ENCODE measurements at regions not wholly inside any gene's neighbourhood (a gene's known extent, or its start where the extent isn't known, plus 50 kb on each side); places are given as distances from the start of the nearest gene placed in this dataset.
A peak's percentile ranks its signal among the peaks of the same experiment; 100 is the strongest.
"Not testable (repeated sequence)": the region's sequence is repeated elsewhere in the genome, so short reads cannot be mapped to it uniquely, and the experiment has no call there.

DNA sequence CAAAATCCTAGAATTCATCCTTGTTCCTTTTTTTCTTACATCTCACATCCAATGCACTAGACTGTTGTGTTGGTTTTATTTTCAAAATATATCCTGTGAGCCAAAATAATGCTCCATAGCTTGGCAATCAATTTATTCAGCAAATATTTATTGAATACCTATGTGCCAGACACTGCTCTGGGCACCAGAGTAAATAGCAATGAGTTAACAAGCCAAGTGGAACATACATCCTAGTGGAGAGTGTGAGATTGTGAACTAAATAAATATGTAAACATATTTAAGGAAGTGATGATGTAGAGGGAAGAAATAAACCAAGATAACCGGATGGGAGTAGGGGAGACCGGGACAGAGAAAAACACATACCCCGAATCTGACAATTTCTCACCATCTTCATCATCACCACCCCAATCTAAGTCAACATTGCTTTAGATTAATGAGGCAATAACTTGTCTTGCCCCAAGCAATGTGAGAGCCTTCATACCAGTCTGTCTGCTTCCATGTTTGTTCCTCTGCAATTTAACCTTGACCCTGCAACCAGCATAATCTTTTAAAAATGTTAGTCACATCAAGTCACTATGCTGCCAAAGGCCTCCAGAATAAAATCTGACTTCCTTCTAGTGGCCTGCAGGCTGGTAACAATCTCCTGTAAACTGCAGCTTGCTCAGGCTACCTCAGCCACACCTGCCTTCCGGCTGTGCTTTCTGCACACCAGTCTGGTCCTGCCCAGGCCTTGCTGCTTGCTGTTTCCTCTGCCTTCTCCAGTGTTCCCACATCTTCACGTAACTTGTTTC, 199.2 kb downstream of the DLEU7 start:
- no peak for DNase-seq

DNA sequence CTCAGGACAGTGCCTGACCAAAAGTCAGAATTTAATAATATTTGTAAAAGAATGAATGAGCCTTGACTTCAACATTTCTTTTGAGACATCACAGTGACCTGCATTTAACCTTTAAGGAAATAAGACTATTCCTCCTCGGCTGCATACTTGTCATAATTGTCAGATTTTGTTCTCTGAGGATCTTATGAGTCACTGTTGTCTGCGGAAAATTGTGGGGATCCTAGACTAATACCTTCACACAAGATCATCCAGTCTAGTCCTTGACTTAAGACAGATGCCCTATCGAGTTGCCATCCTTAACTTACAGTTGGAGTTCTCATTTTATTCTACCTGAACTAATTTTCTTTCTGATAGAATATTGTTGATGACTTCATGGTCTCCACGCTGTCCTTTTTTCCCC, 198.4 kb downstream of the DLEU7 start:
- DNase-seq = peak in 1 of 3 donors; percentile 71

DNA sequence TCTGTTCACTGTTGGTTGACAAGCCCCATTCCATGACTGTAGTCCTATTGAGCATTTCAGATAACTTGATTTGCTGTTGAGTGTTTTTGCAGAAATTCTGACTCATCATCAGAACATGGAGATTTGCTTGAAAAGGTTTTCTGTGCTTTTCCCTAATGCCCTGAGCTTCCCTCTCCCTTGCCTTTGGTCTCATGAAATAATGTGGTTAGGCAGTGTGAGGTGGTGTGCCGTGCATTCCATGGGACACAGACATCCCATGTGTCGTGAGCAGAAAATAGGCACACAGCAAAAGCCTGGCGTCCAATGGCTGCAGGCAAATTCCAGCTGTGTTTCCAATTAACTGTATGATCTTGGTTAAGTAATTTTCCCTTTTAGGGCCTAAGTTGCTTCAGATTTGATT, 197.4 kb downstream of the DLEU7 start:
- peak in 1 of 3 donors; percentile 41 for DNase-seq

DNA sequence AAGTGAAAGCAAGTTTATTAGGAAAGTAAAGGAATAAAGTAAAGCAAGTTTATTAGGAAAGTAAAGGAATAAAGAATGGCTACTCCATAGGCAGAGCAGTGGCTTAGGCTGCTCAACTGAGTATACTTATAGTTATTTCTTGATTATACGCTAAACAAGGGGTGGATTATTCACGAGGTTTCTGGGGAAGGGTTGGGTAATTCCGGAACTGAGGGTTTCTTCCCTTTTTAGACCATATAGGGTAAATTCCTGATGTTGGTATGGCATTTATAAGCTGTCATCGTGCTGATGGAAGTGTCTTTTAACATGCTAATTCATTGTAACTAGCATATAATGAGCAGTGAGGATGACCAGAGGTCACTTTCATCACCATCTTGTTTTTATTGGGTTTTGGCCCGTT, 194.3 kb downstream of the DLEU7 start:
- no peak for DNase-seq

DNA sequence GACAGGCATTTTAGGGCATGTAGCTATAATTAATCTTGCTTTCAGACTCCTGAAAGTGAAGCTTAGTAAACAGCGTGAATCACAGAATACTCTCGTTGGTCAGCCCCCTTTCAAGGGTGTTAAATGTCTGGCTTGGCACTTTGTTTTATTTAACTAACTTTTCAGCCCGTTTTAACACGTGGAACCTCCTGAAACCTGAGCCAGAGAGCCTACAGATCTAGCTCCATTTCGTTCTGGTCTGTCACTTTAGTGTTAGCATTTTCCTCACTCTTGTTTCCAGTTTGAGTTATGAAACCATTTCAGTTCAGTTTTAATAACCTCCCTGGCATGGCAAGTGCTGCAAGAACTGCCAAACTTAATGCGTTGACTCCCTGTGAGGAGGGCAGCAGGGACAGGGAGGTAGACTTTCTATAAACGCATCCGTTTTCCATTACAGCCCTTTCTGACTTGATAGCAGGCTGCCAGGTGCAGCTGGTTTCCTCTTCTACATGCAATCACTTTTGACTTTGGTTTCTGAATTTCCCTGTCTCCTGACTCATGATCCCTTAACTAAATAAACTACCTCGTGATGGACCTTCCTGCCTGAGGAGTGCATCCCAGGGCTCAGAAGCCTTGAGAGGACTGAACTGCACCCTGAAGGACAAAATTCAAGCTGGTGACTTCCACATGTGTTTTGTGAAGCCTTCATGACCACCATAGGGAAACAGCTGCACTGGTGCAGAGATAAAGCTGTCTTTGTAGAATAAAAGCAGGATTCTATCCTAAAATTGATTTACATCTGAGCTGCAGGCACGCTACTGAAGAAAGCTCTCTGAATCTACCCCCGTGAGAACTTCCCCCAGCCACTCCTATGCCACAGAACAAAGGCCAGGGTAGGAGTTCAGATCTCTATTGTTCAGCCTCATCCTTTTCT, 192.6 kb downstream of the DLEU7 start:
- DNase-seq = peak in 1 of 3 donors; percentile 43

DNA sequence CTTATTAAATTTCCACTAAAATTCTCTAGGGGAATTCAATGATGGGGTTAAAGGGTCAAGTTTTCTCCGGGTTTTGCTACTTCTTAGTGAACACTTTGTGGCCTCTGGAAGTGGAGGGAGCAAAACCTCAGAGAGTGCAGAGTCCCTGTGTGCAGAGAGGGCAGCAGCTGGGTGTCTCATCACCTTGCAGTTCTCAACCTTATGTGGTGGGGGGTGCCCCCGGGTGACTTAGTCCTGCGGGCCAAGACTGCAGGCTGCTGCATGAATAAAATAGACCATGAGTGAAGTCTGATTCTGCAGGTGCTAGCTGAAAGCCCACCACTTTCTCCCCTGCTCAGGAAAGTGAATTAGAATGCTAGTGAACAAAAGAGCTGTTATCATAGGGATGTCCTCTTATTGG, 191.6 kb downstream of the DLEU7 start:
- DNase-seq = no peak

DNA sequence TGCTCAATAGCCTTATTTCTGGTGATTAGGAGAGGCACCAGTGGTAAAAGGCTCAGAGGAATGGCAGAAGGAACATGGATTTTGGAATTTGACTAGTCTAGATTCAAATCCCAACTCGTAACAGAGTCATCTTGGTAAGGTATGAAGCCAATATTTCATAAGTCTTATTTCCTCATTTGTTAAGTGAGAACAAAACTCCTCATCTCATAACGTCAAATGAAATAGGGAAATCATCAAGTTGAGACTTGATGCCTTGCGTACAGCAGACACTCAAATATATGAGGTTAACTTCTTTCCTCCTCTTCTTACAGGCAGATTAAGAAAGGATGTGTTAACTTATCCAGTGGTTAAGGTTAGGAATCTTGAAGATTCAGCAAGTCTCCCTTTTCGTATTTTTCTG, 189.2 kb downstream of the DLEU7 start:
- no peak for DNase-seq

DNA sequence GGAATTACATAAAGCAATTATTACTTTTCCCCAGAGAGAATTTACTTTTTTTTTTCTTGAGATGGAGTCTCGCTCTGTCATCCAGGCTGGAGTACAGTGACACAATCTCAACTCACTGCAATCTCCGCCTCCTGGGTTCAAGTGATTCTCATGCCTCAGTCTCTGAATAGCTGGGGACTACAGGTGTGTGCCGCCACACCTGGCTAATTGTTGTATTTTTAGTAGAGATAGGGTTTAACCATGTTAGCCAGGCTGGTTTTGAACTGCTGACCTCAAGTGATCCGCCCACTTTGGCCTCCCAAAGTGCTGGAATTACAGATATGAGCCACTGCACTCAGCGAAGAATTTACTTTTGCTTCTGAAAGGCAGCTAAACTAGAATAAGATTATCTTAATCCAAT, 181.6 kb downstream of the DLEU7 start:
- not testable (repeated sequence) for DNase-seq

DNA sequence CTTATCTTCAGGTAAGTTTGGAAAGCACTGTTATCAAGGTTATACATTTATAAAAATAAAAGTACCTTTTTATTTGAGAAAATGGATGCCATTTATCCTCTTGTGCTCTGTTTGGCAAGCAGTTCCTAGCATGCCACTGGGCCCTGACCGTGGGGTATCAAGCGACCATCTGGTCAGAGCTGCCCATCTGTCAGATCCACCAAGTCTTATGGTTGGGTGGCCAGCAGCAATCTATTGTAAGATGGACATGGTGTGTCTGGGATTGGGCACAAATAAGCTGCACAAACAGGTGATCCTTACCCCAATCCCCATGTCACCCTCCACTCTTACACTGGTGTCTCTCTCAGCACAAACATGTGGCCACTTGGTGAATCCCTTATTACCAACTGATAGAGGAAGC, 178.5 kb downstream of the DLEU7 start:
- DNase-seq = no peak

DNA sequence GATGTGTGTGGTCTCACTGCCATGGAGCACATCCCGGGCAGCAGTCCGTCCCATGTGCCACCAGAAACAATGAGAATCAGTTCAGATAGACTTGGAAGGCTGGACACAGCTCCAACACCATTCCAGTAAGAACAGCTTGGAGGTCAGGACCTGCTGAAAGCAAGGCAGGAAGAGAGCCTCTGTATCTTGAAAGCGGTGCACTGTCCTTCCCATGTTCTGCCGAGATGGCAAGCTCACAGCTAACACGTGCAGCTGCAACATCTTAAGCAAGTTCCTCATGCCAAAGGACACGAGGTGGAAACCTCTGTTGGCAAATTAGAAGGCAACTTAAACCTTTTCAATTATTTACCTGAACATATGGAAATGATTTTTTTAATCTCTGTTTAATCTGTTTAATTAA, 175.4 kb downstream of the DLEU7 start:
- no peak for DNase-seq

DNA sequence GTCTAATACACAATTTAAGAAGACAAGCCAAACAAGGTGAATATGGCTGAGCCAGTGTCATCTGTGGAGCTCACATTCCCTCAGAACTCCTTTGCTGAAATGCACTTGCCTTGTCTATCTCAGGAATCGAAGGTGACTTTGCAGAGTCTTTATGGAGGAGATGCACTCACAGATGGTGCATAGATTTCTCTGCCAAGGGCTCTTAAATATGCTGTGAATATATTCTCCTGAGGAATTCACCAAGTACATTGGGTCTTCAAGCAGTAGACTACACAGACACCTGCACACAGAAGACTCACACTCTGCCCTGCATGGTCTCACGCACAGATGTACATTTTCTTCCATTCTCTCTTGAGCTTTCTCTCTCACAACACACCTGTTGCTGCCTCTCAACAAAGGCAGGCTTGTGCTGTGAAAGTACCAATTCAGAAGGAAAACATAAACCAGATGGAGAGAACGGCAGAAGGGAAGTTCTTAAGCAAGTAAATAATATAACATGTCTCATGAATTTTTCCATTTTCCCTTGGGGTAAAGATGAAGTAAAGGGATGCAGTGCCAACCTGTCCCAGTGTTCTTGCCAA, 174.7 kb downstream of the DLEU7 start:
- DNase-seq = peak in 2 of 3 donors; percentile 15 to 46

DNA sequence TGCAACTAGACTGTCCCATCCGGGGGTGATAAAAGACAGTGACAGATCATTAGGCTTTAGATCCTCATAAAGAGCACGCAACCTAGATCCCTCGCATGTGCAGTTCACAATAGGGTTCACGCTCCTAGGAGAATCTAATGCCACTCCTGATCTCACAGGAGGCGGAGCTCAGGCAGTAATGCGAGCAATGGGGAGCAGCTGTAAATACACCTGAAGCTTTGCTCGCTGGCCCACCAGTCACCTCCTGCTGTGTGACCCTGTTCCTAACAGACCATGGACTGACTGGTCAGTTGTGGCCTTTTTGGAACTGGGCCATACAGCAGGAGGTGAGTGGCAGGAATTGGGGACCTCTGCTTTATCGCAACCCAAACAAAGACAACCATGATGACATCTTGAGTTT, 173.2 kb downstream of the DLEU7 start:
- no peak for DNase-seq

DNA sequence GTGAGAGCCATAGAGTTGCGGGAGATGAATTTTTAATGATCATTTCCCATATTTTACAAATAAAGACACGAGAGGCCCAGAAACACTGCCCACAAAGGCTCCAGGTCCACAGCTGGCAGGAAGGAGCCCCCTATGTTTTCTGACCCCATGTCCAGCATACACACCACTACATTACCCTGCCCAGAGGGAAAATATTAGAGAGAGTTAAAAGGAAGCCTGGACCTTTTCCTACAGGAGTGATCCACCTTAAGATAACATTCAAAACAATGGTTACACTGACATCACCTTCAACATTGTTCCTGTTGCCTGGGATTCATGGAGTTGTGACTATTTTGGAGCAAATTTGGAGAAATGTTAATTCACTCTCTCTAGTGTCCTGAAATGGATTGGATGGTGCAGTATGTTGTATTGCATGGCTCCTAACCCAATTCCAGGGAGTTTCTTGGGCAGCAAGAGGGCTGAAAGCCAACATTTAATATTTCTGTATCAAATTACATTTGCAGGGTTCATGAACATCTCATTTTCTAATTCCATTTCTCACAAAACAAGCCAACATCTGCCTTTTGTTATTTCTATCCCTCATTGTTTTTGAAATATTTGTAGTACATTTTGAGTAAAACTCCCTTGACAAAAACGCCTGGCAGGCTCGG, 172.5 kb downstream of the DLEU7 start:
- no peak for DNase-seq

DNA sequence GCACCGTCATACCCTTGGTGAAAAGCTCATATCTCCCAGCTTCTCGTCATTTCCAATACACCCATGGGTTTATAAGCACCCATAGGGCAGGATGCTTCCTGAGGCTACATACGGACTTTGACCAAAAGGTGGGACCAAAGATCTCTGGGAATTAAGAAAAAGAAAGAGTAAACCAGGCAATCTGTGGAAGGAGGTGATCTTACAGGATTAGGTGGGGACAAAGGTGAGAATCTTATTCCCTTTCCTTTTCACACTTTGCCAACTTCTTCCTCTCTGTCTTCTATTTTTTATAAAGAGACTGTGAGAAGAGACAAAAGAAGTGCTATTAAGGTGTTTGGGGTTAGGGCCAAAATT, 172.0 kb downstream of the DLEU7 start:
- no peak for DNase-seq

DNA sequence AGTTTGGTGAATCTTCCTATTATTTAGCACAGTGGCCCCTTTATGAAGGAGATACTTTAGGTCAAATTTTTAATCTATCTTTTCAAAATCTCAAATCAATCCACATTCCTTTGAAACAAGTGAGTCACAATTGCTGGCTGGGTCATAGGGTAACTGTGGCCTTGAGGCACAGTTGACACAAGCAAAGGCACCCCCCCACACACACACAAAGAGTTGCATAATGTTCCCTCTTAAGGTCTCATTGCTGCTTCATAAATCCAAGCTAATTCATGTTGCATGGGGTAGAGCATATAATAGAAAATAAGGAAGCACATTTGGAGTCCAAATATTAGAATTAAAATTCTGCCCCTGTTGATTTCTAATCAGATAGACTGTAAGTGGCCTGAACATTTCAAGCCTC, 171.5 kb downstream of the DLEU7 start:
- no peak for DNase-seq

DNA sequence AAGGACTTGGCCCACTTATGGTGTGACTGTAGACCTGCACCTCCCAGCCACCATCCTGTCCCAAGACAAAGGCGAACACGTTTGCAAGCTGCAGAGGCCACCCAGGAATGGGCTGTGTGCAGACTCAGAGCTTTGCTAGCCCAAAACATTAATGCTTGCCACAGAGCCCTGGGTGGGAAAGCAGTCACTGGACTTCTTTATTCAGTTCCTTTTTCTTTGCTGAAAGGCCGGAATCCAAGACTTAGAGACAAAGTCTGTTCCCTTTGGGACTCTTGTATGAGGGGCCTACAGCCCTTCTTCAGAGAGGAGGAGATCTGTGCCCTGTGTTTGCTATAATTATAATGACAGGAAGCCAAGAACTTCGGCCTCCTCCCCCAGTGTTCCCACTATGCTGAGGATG, 167.8 kb downstream of the DLEU7 start:
- no peak for DNase-seq

DNA sequence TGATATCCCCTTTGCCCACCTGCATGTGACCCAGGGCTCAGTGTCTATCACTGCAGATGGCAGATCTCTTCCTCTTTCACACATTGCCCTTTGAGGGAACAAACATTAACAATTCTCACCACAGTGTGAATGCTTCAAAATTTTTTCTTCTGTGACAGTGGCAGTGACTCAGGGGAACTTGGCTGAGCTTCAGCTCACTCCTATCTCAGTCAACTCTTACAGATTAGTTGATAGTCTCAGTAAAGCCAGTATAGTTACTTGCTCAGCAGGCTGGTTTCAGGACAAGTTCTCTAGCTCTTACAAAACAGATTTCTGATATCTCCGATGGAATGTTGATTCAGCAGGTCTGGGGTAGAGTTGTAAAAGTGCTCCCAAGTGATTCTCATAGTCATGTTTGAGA, 166.9 kb downstream of the DLEU7 start:
- peak in 1 of 3 donors; percentile 64 for DNase-seq

DNA sequence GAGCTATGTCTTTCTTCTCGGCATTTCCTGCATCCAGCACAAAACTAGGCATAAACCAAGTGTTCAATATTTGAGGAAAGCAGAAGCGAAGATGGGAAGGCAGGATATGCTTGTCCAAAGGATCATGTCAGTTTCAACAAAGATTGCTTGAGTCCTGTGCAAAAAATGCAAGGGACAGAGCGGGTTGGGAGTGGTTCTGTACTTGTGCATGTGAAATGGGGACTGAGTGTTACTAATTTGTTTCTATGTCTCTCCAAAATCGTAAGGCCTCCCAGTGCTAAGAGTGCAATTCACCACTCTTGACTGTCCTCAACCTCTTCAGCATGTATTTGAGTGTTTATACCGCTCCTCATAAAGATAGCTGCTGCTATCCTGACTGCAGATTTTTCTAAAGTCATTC, 166.2 kb downstream of the DLEU7 start:
- DNase-seq = no peak

DNA sequence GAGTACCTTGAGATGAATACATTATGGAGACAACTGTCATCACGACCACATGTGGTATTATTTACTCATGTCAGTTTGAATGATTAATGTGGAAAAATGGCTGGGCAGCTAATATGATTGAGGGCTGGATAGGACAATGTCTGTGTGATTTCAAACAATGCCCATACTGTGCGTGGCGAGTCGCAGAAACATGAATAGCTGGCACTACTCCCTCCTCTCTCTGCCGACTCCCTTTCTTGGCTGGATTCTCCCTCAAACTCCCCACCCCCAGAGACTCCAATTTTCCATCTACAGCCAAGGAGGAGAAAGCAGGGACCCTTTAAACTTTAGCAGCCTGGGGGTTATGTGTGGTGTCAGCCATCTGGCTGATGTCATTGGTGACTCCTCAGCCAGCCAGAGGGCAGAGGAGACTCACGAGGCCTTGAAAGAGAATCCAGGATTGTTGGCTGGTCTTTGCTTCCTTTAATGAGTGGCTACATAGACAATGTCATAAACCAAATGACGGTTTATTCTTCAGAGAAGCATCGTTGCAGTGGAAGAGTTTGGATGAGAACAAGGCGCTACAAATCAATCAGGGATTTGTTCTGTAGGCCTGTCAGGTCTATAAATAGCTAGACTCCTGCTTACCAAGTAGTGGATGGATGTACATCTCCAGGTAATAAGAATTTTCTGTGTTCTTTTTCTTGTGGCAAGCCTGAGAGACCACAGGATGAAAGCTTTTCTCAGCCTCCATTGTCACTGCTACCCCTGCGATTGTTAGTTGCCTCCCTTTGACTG, 165.6 kb downstream of the DLEU7 start:
- peak in 1 of 3 donors; percentile 48 for DNase-seq

DNA sequence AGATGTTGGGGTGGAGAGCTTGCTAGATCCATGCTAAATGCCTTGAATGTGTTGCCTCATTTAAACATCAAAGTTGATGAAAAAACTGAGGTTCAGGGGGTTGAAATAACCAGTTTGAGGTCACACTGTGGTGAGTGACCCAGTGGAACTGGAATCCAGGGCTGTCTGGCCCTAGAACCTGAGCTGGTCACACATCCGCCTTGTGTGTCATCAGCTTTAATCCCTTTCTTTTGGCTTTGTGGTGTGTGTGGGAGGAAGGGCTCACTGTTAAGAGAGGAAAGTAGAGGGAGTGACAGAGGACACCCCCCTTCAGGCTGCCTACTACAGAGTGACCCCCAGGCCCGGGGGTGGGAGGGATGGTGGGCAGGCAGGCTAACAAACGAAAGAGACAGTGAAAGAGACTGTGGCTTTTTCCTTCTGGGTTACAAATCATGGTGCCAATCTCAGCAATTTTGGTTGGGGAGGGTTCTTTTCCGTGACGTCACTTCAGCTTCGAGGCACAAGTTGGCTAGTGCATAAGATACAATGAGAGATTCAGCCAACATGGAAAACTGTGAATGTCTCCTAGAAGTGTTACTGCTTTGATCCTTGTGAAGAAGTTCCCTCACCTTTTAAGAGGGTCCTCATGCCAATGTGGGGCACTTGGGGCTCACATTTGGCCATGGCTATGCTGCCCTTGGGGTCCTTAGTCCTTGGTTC, 164.9 kb downstream of the DLEU7 start:
- peak in 1 of 3 donors; percentile 83 for DNase-seq

DNA sequence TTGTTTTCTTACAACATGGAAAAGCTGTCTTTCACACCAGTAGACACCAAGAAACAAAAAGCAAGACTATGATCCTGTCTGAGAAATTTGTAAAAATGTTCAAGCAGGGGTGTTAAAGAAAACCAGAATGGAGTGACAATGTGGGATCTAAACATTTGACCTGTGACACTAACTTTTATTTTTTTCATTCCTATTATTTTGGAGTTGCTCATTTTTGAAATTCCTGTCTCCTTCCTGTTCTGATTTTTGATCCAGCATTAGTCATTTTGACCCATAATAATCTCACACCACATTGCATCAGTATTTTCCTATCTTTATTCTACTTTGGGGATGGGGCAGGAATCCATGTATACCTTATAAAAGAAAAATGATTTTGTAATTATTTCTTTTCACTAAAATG, 164.2 kb downstream of the DLEU7 start:
- peak in 1 of 3 donors; percentile 49 for DNase-seq

All from muscle of back (tissue), 3 donors.